H7 (cell line): ENCODE measurements at regions not wholly inside any gene's neighbourhood (a gene's known extent, or its start where the extent isn't known, plus 50 kb on each side); places are given as distances from the start of the nearest gene placed in this dataset.
"Not testable (repeated sequence)": the region's sequence is repeated elsewhere in the genome, so short reads cannot be mapped to it uniquely, and the experiment has no call there.

Experiments used
- DNase-seq: peaks from one replicate; pipeline ENCODE4 v3.0.0; 2012
- H3K27me3 ChIP-seq: 2 replicates; pipeline ENCODE4 v1.6.0; 2011; ENCODE audit warnings: mild to moderate bottlenecking, low read length; ENCODE audit not compliant: control insufficient read depth, insufficient read depth
- H3K36me3 ChIP-seq: replicated peaks from 2 replicates; pipeline ENCODE4 v1.5.1; 2011; ENCODE audit warnings: low read length; ENCODE audit not compliant: control insufficient read depth, insufficient read depth
- H3K4me3 ChIP-seq: 2 replicates; pipeline ENCODE4 v1.5.1; 2011; ENCODE audit warnings: low read depth, mild to moderate bottlenecking, control low read depth, low read length, moderate library complexity; ENCODE audit not compliant: insufficient read depth

GRCh38 chr19:34620134-34620533 is 56.8 kb downstream of the SCGB2B2 start:
- H3K36me3 ChIP-seq, DNase-seq, H3K4me3 ChIP-seq, H3K27me3 ChIP-seq: not testable (repeated sequence)

GRCh38 chr19:34618410-34618809 is 58.5 kb downstream of the SCGB2B2 start:
- H3K27me3 ChIP-seq, result no peaks in the 10 kb centered on the region
- no peak overlapping the region for H3K4me3 ChIP-seq
- no peaks in the 10 kb centered on the region for H3K36me3 ChIP-seq
- DNase-seq, result no peak

- DNase-seq, H3K27me3 ChIP-seq, H3K36me3 ChIP-seq, H3K4me3 ChIP-seq: not testable (repeated sequence)
Observed at GRCh38 chr19:34617996-34618395, 59.0 kb downstream of the SCGB2B2 start.

GRCh38 chr19:34603003-34603402 is 74.0 kb downstream of the SCGB2B2 start:
- DNase-seq, result no peak
- no peaks in the 10 kb centered on the region for H3K36me3 ChIP-seq
- no peaks in the 10 kb centered on the region for H3K27me3 ChIP-seq
- no peak overlapping the region for H3K4me3 ChIP-seq

GRCh38 chr19:34601071-34601470 is 75.9 kb downstream of the SCGB2B2 start:
- no peak for DNase-seq
- no peaks in the 10 kb centered on the region for H3K27me3 ChIP-seq

GRCh38 chr19:34600366-34600765 is 76.6 kb downstream of the SCGB2B2 start:
- no peak overlapping the region for H3K4me3 ChIP-seq
- no peak for DNase-seq
- no peaks in the 10 kb centered on the region for H3K27me3 ChIP-seq
- no peaks in the 10 kb centered on the region for H3K36me3 ChIP-seq

More at GRCh38 chr19:34601071-34601470, 75.9 kb downstream of the SCGB2B2 start:
- Histone ChIP-seq H3K36me3 (no peaks in the 10 kb centered on the region), H3K4me3 (no peak overlapping the region)

GRCh38 chr19:34598217-34599155 is 78.5 kb downstream of the SCGB2B2 start:
- Histone ChIP-seq H3K27me3 (no peaks in the 10 kb centered on the region), H3K4me3 (no peak overlapping the region), H3K36me3 (no peaks in the 10 kb centered on the region)
- DNase-seq, result no peak

GRCh38 chr19:34597596-34597995 is 79.4 kb downstream of the SCGB2B2 start:
- no peak for DNase-seq
- no peaks in the 10 kb centered on the region for H3K27me3 ChIP-seq
- H3K36me3 ChIP-seq, result no peaks in the 10 kb centered on the region
- no peak overlapping the region for H3K4me3 ChIP-seq

GRCh38 chr19:34596989-34597388 is 80.0 kb downstream of the SCGB2B2 start:
- H3K4me3 ChIP-seq, result no peak overlapping the region
- no peak for DNase-seq
- no peaks in the 10 kb centered on the region for H3K27me3 ChIP-seq
- H3K36me3 ChIP-seq, result no peaks in the 10 kb centered on the region

- Histone ChIP-seq H3K36me3 (no peaks in the 10 kb centered on the region), H3K4me3 (no peak overlapping the region), H3K27me3 (no peaks in the 10 kb centered on the region)
- DNase-seq, result no peak
Observed at GRCh38 chr19:34596115-34596514, 80.8 kb downstream of the SCGB2B2 start.

GRCh38 chr19:34595683-34596082 is 81.3 kb downstream of the SCGB2B2 start:
- Histone ChIP-seq H3K4me3 (no peak overlapping the region), H3K36me3 (no peaks in the 10 kb centered on the region), H3K27me3 (no peaks in the 10 kb centered on the region)
- DNase-seq, result no peak

- DNase-seq, result no peak
- H3K27me3 ChIP-seq, result no peaks in the 10 kb centered on the region
- no peak overlapping the region for H3K4me3 ChIP-seq
- H3K36me3 ChIP-seq, result no peaks in the 10 kb centered on the region
Observed at GRCh38 chr19:34590228-34590627, 86.7 kb downstream of the SCGB2B2 start.

- DNase-seq, result no peak
- H3K36me3 ChIP-seq, result no peaks in the 10 kb centered on the region
- H3K27me3 ChIP-seq, result no peaks in the 10 kb centered on the region
- H3K4me3 ChIP-seq, result no peak overlapping the region
Observed at GRCh38 chr19:34589730-34590129, 87.2 kb downstream of the SCGB2B2 start.

GRCh38 chr19:34588846-34589245 is 88.1 kb downstream of the SCGB2B2 start:
- no peaks in the 10 kb centered on the region for H3K27me3 ChIP-seq

GRCh38 chr19:34588249-34588648 is 88.7 kb downstream of the SCGB2B2 start:
- H3K4me3 ChIP-seq, result no peak overlapping the region
- H3K27me3 ChIP-seq, result no peaks in the 10 kb centered on the region
- DNase-seq, result no peak
- no peaks in the 10 kb centered on the region for H3K36me3 ChIP-seq

More at GRCh38 chr19:34588846-34589245, 88.1 kb downstream of the SCGB2B2 start:
- DNase-seq, result no peak
- H3K36me3 ChIP-seq, result no peaks in the 10 kb centered on the region
- no peak overlapping the region for H3K4me3 ChIP-seq
